H9 (cell line): ENCODE measurements at regions not wholly inside any gene's neighbourhood (a gene's known extent, or its start where the extent isn't known, plus 50 kb on each side); places are given as distances from the start of the nearest gene placed in this dataset.
"Not testable (repeated sequence)": the region's sequence is repeated elsewhere in the genome, so short reads cannot be mapped to it uniquely, and the experiment has no call there.

ENCODE experiments used
- DNase-seq: peaks from one replicate; pipeline ENCODE4 v3.0.0-alpha.2; 2017
- H2AFZ ChIP-seq: one replicate; pipeline ENCODE4 v1.6.1; 2013; ENCODE audit warnings: mild to moderate bottlenecking, low read length, control low read depth, moderate library complexity
- H2AK5ac ChIP-seq: 2 replicates; pipeline ENCODE4 v1.6.1; 2013; ENCODE audit warnings: low read length, control low read depth, mixed read lengths; ENCODE audit not compliant: insufficient read length
- H2BK120ac ChIP-seq: one replicate; pipeline ENCODE4 v1.6.1; 2013; ENCODE audit warnings: low read depth, mild to moderate bottlenecking, low read length, control low read depth, inconsistent platforms; ENCODE audit not compliant: poor library complexity, severe bottlenecking
- H2BK12ac ChIP-seq: 2 replicates; pipeline ENCODE4 v1.6.1; 2013; ENCODE audit warnings: low read length, control low read depth, mixed read lengths, low read depth; ENCODE audit not compliant: insufficient read length
- H2BK15ac ChIP-seq: 2 replicates; pipeline ENCODE4 v1.6.1; 2013; ENCODE audit warnings: low read depth, low read length, control low read depth
- H2BK20ac ChIP-seq: one replicate; pipeline ENCODE4 v1.6.1; 2013; ENCODE audit warnings: low read depth, mild to moderate bottlenecking, low read length, control low read depth, inconsistent platforms; ENCODE audit not compliant: poor library complexity, severe bottlenecking
- H2BK5ac ChIP-seq: 2 replicates; pipeline ENCODE4 v1.6.1; 2013; ENCODE audit warnings: low read length, control low read depth, mixed read lengths; ENCODE audit not compliant: insufficient read length
- H3K14ac ChIP-seq: 2 replicates; pipeline ENCODE4 v1.6.1; 2013; ENCODE audit warnings: low read length, control low read depth; ENCODE audit not compliant: insufficient read depth
- H3K18ac ChIP-seq: 2 replicates; pipeline ENCODE4 v1.6.1; 2013; ENCODE audit warnings: low read depth, mild to moderate bottlenecking, mixed read lengths, low read length, control low read depth; ENCODE audit not compliant: insufficient read length
- H3K23ac ChIP-seq: 2 replicates; pipeline ENCODE4 v1.6.1; 2013; ENCODE audit warnings: low read length, control low read depth, mixed read lengths, low read depth; ENCODE audit not compliant: insufficient read length
- H3K23me2 ChIP-seq: 2 replicates; pipeline ENCODE4 v1.6.1; 2013; ENCODE audit warnings: low read depth, mild to moderate bottlenecking, mixed read lengths, low read length, control low read depth; ENCODE audit not compliant: insufficient read length, poor library complexity, severe bottlenecking
- H3K27ac ChIP-seq: 2 replicates; pipeline ENCODE4 v1.5.1; 2013; ENCODE audit warnings: low read length, control low read depth, mixed read lengths, low read depth; ENCODE audit not compliant: insufficient read length
- H3K27me3 ChIP-seq: 2 replicates; pipeline ENCODE4 v1.6.1; 2013; ENCODE audit warnings: low read length, control low read depth, inconsistent platforms; ENCODE audit not compliant: insufficient read depth
- H3K4ac ChIP-seq: 2 replicates; pipeline ENCODE4 v1.6.1; 2013; ENCODE audit warnings: low read depth, mild to moderate bottlenecking, control low read depth, inconsistent platforms, low read length, moderate library complexity
- H3K4me1 ChIP-seq: 2 replicates; pipeline ENCODE4 v1.6.1; 2013; ENCODE audit warnings: low read length, control low read depth, inconsistent platforms; ENCODE audit not compliant: insufficient read depth
- H3K4me2 ChIP-seq: 2 replicates; pipeline ENCODE4 v1.6.1; 2013; ENCODE audit warnings: low read length, control low read depth, mixed read lengths; ENCODE audit not compliant: insufficient read length, insufficient read depth
- H3K56ac ChIP-seq: 2 replicates; pipeline ENCODE4 v1.6.1; 2013; ENCODE audit warnings: low read depth, mild to moderate bottlenecking, mixed read lengths, low read length, control low read depth; ENCODE audit not compliant: insufficient read length
- H3K79me1 ChIP-seq: 2 replicates; pipeline ENCODE4 v1.6.1; 2013; ENCODE audit warnings: low read depth, mild to moderate bottlenecking, moderate library complexity, low read length, control low read depth, inconsistent platforms; ENCODE audit not compliant: insufficient read depth, poor library complexity, severe bottlenecking
- H3K79me2 ChIP-seq: 2 replicates; pipeline ENCODE4 v1.6.1; 2013; ENCODE audit warnings: low read length, control low read depth, inconsistent platforms; ENCODE audit not compliant: insufficient read depth
- H3K9ac ChIP-seq: 2 replicates; pipeline ENCODE4 v1.6.1; 2013; ENCODE audit warnings: low read length, control low read depth, mixed read lengths; ENCODE audit not compliant: insufficient read length; ENCODE audit errors: extremely low read depth
- H3K9me3 ChIP-seq: one replicate; pipeline ENCODE4 v1.6.1; 2013; ENCODE audit warnings: low read depth, low read length, inconsistent platforms; ENCODE audit not compliant: control insufficient read depth
- H3T11ph ChIP-seq: one replicate; pipeline ENCODE4 v1.6.1; 2013; ENCODE audit warnings: mild to moderate bottlenecking, low read length, control low read depth, inconsistent platforms
- H4K20me1 ChIP-seq: one replicate; pipeline ENCODE4 v1.6.1; 2013; ENCODE audit not compliant: control insufficient read depth, insufficient read length, insufficient read depth
- H4K5ac ChIP-seq: 2 replicates; pipeline ENCODE4 v1.6.1; 2013; ENCODE audit warnings: low read depth, mild to moderate bottlenecking, mixed read lengths, low read length, control low read depth; ENCODE audit not compliant: insufficient read length
- H4K8ac ChIP-seq: replicated peaks from 2 replicates; pipeline ENCODE4 v1.6.1; 2013; ENCODE audit warnings: low read length, control low read depth, mixed read lengths, low read depth; ENCODE audit not compliant: insufficient read length
- H4K91ac ChIP-seq: 2 replicates; pipeline ENCODE4 v1.6.1; 2013; ENCODE audit warnings: low read depth, mild to moderate bottlenecking, moderate library complexity, mixed read lengths, low read length, control low read depth; ENCODE audit not compliant: insufficient read length
- H3K27ac Mint-ChIP-seq, 3 experiments: 2 replicates in 2 of 3; 3 replicates in 1 of 3; pipeline ENCODE4 v1.8.0; 2020 to 2021; ENCODE audit warnings: mixed read lengths in 3 of 3, mild to moderate bottlenecking in 1 of 3, moderate library complexity in 1 of 3
- H3K27me3 Mint-ChIP-seq: 2 replicates; pipeline ENCODE4 v1.8.0; 2021; ENCODE audit warnings: low read depth, mild to moderate bottlenecking, moderate library complexity, mixed read lengths
- H3K36me3 Mint-ChIP-seq, 3 experiments: 2 replicates in 2 of 3; 3 replicates in 1 of 3; pipeline ENCODE4 v1.8.0; 2020 to 2021; ENCODE audit warnings: low read depth in 3 of 3, mixed read lengths in 3 of 3; ENCODE audit not compliant: insufficient read depth in 1 of 3
- H3K4me1 Mint-ChIP-seq, 2 experiments: 2 replicates each; pipeline ENCODE4 v1.8.0; 2020; ENCODE audit warnings: mixed read lengths in 2 of 2
- H3K4me3 Mint-ChIP-seq, 2 experiments: 2 replicates in 1 of 2; 3 replicates in 1 of 2; pipeline ENCODE4 v1.8.0; 2020 to 2021; ENCODE audit warnings: mild to moderate bottlenecking in 2 of 2, mixed read lengths in 2 of 2, moderate library complexity in 1 of 2
- H3K9me3 Mint-ChIP-seq, 2 experiments: 2 replicates in 1 of 2; 3 replicates in 1 of 2; pipeline ENCODE4 v1.8.0; 2020; ENCODE audit warnings: mild to moderate bottlenecking in 2 of 2, mixed read lengths in 2 of 2, moderate library complexity in 1 of 2
- CTCF ChIP-seq: fragments of 200-600 bp; sonication (generic); conservative IDR thresholded peaks from 3 replicates; pipeline ENCODE4 v1.8.0; 2021; ENCODE audit warnings: antibody characterized with exemption, mild to moderate bottlenecking
- WGBS: extraction: QIAGEN DNeasy Blood & Tissue Kit; methylation state at CpG from one replicate; pipeline ENCODE4 v1.1.7; 2013; ENCODE audit warnings: missing lambda C conversion rate, low lambda C conversion rate, mixed read lengths; ENCODE audit not compliant: insufficient read length; ENCODE audit errors: extremely low coverage; 5-methylcytosine and 5-hydroxymethylcytosine counted together

- H2BK15ac ChIP-seq = no peak overlapping the region
- no peak overlapping the region for H4K5ac ChIP-seq
- no peaks in the 10 kb centered on the region for H3K79me1 ChIP-seq
- H2BK5ac ChIP-seq = no peak overlapping the region
- Mint-ChIP-seq H3K27me3 (no peaks in the 10 kb centered on the region), H3K9me3 (peaks cover 5 to 36% of the 10 kb centered on the region in 2 experiments; a peak in 4 of 5 replicates), H3K27ac (no peak overlapping the region), H3K36me3 (no peaks in the 10 kb centered on the region), H3K4me1 (no peaks in the 10 kb centered on the region), H3K4me3 (no peak overlapping the region)
- H3K4ac ChIP-seq = no peak overlapping the region
- no peak overlapping the region for H4K8ac ChIP-seq
- no peak overlapping the region for H3K4me2 ChIP-seq
- H3K18ac ChIP-seq = no peak overlapping the region
- no peak overlapping the region for H2AFZ ChIP-seq
- DNase-seq = no peak
- no peaks in the 10 kb centered on the region for H3K9me3 ChIP-seq
- H2AK5ac ChIP-seq = no peak overlapping the region
- no peaks in the 10 kb centered on the region for H3K4me1 ChIP-seq
- no peak overlapping the region for H2BK120ac ChIP-seq
- H2BK20ac ChIP-seq = no peak overlapping the region
- H3K56ac ChIP-seq = no peak overlapping the region
- no peak overlapping the region for H3K14ac ChIP-seq
- no peak overlapping the region for H3T11ph ChIP-seq
- no peaks in the 10 kb centered on the region; the same call in 1 of the 2 replicates for H3K27me3 ChIP-seq
- no peak overlapping the region for H2BK12ac ChIP-seq
- no peaks in the 10 kb centered on the region for H4K20me1 ChIP-seq
- no peak overlapping the region for H3K9ac ChIP-seq
- TF ChIP-seq CTCF = no peak
- no peak overlapping the region for H4K91ac ChIP-seq
- no peaks in the 10 kb centered on the region for H3K79me2 ChIP-seq
- no peak overlapping the region for H3K27ac ChIP-seq
- WGBS = no CpG with 5 or more reads among the region's 4 CpGs
- no peaks in the 10 kb centered on the region for H3K23me2 ChIP-seq
- no peak overlapping the region for H3K23ac ChIP-seq
These were observed 106.8 kb upstream of the FAM47A start for GRCh38 chrX:34238896-34239295.

DNA sequence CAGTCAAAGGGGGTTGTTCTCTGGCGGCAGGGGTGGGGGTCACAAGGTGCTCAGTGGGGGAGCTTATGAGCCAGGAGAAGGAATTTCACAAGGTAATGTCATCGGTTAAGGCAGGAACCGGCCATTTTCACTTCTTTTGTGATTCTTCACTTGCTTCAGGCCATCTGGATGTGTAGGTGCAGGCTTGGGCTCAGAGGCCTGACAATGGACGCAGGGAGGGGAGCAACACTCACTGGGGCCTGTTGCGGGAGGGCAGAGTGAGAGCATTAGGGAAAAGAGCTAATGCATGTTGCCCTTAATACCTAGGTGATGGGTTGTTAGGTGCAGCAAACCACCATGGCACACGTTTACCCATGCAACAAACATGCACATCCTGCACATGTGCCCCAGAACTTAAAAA, 98.0 kb upstream of the FAM47A start:
- not testable (repeated sequence) for H3K4me3 Mint-ChIP-seq, H4K5ac ChIP-seq, H3K14ac ChIP-seq, H4K91ac ChIP-seq, H3K18ac ChIP-seq, H3K23me2 ChIP-seq, H2BK20ac ChIP-seq, H3K4me1 Mint-ChIP-seq, H4K20me1 ChIP-seq, H4K8ac ChIP-seq, H3K4me1 ChIP-seq, H3K23ac ChIP-seq, H3K27me3 ChIP-seq, H3K4me2 ChIP-seq, H3K79me1 ChIP-seq, H3K27ac ChIP-seq, H3T11ph ChIP-seq, H3K79me2 ChIP-seq, H2AFZ ChIP-seq, H2AK5ac ChIP-seq, H3K9ac ChIP-seq, H3K27me3 Mint-ChIP-seq, H2BK5ac ChIP-seq, H2BK120ac ChIP-seq, H3K4ac ChIP-seq, H3K56ac ChIP-seq, H2BK15ac ChIP-seq, H3K9me3 ChIP-seq, H2BK12ac ChIP-seq
- DNase-seq = peak; percentile 52
- H3K36me3 Mint-ChIP-seq = peaks cover 3 to 16% (median 7%) of the 10 kb centered on the region in 3 experiments; a peak in 6 of 7 replicates
- H3K9me3 Mint-ChIP-seq = peaks cover 20 to 59% of the 10 kb centered on the region in 2 experiments
- peak overlapping the region in 1 of 3 experiments; percentile 53; a peak in 1 of 7 replicates for H3K27ac Mint-ChIP-seq
- no CpG with 5 or more reads among the region's 6 CpGs for WGBS
